Nephron (organoid): ENCODE measurements at regions not wholly inside any gene's neighbourhood (a gene's known extent, or its start where the extent isn't known, plus 50 kb on each side); places are given as distances from the start of the nearest gene placed in this dataset.
A peak's percentile ranks its signal among the peaks of the same experiment; 100 is the strongest.

Experiments
- H3K27ac Mint-ChIP-seq, 3 experiments: 2 replicates each; pipeline ENCODE4 v1.8.0; 2020; ENCODE audit warnings: mixed read lengths in 3 of 3, mild to moderate bottlenecking in 2 of 3, moderate library complexity in 1 of 3
- H3K27me3 Mint-ChIP-seq: 2 replicates; pipeline ENCODE4 v1.8.0; 2021; ENCODE audit warnings: low read depth, mild to moderate bottlenecking, moderate library complexity, mixed read lengths
- H3K36me3 Mint-ChIP-seq: 2 replicates; pipeline ENCODE4 v1.8.0; 2020; ENCODE audit warnings: low read depth, mixed read lengths
- H3K4me1 Mint-ChIP-seq: 2 replicates; pipeline ENCODE4 v1.8.0; 2020; ENCODE audit warnings: mixed read lengths
- H3K4me3 Mint-ChIP-seq, 3 experiments: 2 replicates each; pipeline ENCODE4 v1.8.0; 2020; ENCODE audit warnings: mild to moderate bottlenecking in 3 of 3, mixed read lengths in 3 of 3, moderate library complexity in 2 of 3
- H3K9me3 Mint-ChIP-seq: 2 replicates; pipeline ENCODE4 v1.8.0; 2020; ENCODE audit warnings: mixed read lengths
- TF ChIP-seq, protein P1 (sequence below), 3 experiments: fragments of 200-600 bp; sonication (generic); IDR thresholded peaks; one replicate each; pipeline ENCODE4 v1.5.0; 2021; ENCODE audit warnings: antibody characterized with exemption in 3 of 3; ENCODE audit not compliant: unreplicated experiment in 3 of 3

- H3K36me3 Mint-ChIP-seq = peaks cover 4% of the 10 kb centered on the region
- peaks cover 21% of the 10 kb centered on the region for H3K9me3 Mint-ChIP-seq
- TF ChIP-seq, protein P1, sequence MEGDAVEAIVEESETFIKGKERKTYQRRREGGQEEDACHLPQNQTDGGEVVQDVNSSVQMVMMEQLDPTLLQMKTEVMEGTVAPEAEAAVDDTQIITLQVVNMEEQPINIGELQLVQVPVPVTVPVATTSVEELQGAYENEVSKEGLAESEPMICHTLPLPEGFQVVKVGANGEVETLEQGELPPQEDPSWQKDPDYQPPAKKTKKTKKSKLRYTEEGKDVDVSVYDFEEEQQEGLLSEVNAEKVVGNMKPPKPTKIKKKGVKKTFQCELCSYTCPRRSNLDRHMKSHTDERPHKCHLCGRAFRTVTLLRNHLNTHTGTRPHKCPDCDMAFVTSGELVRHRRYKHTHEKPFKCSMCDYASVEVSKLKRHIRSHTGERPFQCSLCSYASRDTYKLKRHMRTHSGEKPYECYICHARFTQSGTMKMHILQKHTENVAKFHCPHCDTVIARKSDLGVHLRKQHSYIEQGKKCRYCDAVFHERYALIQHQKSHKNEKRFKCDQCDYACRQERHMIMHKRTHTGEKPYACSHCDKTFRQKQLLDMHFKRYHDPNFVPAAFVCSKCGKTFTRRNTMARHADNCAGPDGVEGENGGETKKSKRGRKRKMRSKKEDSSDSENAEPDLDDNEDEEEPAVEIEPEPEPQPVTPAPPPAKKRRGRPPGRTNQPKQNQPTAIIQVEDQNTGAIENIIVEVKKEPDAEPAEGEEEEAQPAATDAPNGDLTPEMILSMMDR (IDR thresholded peaks at IDR 0.05; ENCODE audit: unreplicated experiment in 3 of 3) = no peak
Observed at GRCh38 chr2:224196810-224197209, 157.7 kb upstream of the SERPINE2 start.

DNA sequence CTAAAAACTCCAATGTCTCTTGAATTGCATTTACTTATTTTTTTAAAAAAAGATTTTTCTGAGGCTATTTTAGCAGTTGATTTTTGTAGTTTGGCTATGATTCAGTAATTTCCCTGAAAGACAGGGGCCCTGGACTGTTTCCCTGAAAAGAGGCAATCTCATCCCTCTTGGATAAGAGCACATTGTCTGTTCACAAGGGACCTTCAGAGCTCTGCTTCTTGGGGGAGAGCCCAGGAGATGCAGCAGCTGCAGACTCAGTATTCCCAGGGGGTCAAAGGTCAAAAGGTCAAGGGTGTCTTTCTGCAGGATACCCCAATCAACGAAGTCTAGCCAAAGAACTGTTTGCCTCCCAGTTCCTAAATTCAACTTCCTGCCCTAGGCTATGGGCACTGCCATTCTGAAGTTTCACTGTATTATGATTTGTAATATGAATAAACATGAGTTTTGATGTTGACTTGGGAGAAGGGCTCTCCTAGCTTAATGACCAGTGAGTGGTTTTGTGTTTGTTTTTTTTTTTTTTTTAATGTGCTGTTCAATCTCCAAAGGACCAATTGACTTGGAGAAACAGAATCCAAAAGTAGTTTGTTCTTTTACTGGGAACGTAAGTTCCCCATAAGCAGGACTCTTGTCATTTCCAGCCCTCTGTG is 157.0 kb upstream of the SERPINE2 start:
- Mint-ChIP-seq H3K27ac (peak overlapping the region in 2 of 3 experiments; percentile 88 to 92), H3K4me1 (peaks cover 30% of the 10 kb centered on the region), H3K27me3 (no peaks in the 10 kb centered on the region), H3K9me3 (peaks cover 21% of the 10 kb centered on the region), H3K4me3 (no peak overlapping the region), H3K36me3 (peaks cover 4% of the 10 kb centered on the region)
- TF ChIP-seq, protein P1 (IDR thresholded peaks at IDR 0.05; ENCODE audit: unreplicated experiment in 3 of 3) = no peak

More at GRCh38 chr2:224196810-224197209, 157.7 kb upstream of the SERPINE2 start:
- Mint-ChIP-seq H3K27me3 (no peaks in the 10 kb centered on the region), H3K4me3 (no peak overlapping the region), H3K27ac (peak overlapping the region in 2 of 3 experiments; percentile 65 to 92), H3K4me1 (peaks cover 30% of the 10 kb centered on the region)

- Mint-ChIP-seq H3K9me3 (peaks cover 21% of the 10 kb centered on the region), H3K4me1 (peaks cover 30% of the 10 kb centered on the region), H3K27me3 (no peaks in the 10 kb centered on the region)
Observed at GRCh38 chr2:224194161-224194560, 155.1 kb upstream of the SERPINE2 start.

GRCh38 chr2:224191465-224191864 is 152.4 kb upstream of the SERPINE2 start:
- H3K9me3 Mint-ChIP-seq = peaks cover 24% of the 10 kb centered on the region
- no peak overlapping the region for H3K4me3 Mint-ChIP-seq
- H3K4me1 Mint-ChIP-seq = peaks cover 22% of the 10 kb centered on the region
- no peaks in the 10 kb centered on the region for H3K27me3 Mint-ChIP-seq
- peaks cover 4% of the 10 kb centered on the region for H3K36me3 Mint-ChIP-seq
- no peak overlapping the region for H3K27ac Mint-ChIP-seq
- TF ChIP-seq, protein P1 (IDR thresholded peaks at IDR 0.05; ENCODE audit: unreplicated experiment in 3 of 3) = no peak

More at GRCh38 chr2:224194161-224194560, 155.1 kb upstream of the SERPINE2 start:
- H3K36me3 Mint-ChIP-seq = peaks cover 4% of the 10 kb centered on the region
- no peak overlapping the region for H3K4me3 Mint-ChIP-seq
- peak overlapping the region in 2 of 3 experiments; percentile 4 to 92 for H3K27ac Mint-ChIP-seq
- TF ChIP-seq, protein P1 (IDR thresholded peaks at IDR 0.05; ENCODE audit: unreplicated experiment in 3 of 3) = no peak

DNA sequence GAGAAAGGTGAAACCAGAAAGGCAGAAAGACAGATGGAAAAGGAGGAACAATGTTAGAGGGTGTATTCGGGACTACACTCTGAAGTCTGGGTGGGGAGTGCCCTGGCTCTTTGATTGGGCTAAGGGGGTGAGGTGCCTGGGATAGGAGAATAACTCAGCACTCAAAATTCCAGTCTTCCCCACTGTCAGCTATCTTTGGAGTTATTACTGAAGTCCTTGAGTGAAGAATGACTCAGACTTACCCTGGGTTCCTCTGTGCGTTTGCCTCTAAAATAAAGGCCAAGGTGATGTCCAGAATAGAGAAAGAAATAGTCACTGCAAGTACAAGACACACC is 151.8 kb upstream of the SERPINE2 start:
- Mint-ChIP-seq H3K4me3 (no peak overlapping the region), H3K27me3 (no peaks in the 10 kb centered on the region), H3K27ac (no peak overlapping the region), H3K36me3 (peaks cover 4% of the 10 kb centered on the region), H3K9me3 (peaks cover 24% of the 10 kb centered on the region), H3K4me1 (peaks cover 19% of the 10 kb centered on the region)
- TF ChIP-seq, protein P1 (IDR thresholded peaks at IDR 0.05; ENCODE audit: unreplicated experiment in 3 of 3) = no peak
